HG02798 (cell line): ENCODE measurements at regions not wholly inside any gene's neighbourhood (a gene's known extent, or its start where the extent isn't known, plus 50 kb on each side); places are given as distances from the start of the nearest gene placed in this dataset.

Source experiments
- ATAC-seq: cut with Tn5 transposase; IDR thresholded peaks from one replicate; pipeline ENCODE4 v1.9.1; 2021; ENCODE audit warnings: mild to moderate bottlenecking; ENCODE audit not compliant: unreplicated experiment, poor library complexity

GRCh38 chr5:34604119-34604675, 51.9 kb upstream of the RAI14 start:
- ATAC-seq = no peak

DNA sequence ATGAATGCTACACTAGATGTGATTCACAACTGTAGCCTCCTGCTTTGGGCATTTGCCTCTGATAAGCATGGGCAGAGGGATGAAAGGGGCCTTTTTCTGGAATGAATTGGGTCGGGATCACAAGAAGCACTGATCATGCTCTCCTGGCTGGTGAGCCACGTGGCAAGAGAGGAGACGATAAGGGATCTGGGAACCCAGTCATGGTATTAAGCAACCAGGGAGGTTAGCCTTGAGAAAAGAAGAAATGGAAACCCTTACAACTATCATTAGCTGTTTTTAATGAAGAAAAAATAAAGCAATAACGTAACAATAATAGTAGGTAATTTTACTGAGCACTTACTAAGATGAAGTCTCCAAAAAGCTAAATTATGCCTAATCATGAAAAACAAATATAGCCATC, 50.0 kb upstream of the RAI14 start:
- ATAC-seq = no peak
